GM12892 (cell line): ENCODE measurements at regions not wholly inside any gene's neighbourhood (a gene's known extent, or its start where the extent isn't known, plus 50 kb on each side); places are given as distances from the start of the nearest gene placed in this dataset.

ENCODE experiments used
- POLR2A ChIP-seq: IDR thresholded peaks from 2 replicates; pipeline ENCODE4 v1.6.1; 2011; ENCODE audit warnings: low read depth, low read length, control low read depth
- POLR2AphosphoS5 ChIP-seq: IDR thresholded peaks from 2 replicates; pipeline ENCODE4 v1.6.1; 2011; ENCODE audit warnings: low read depth, low read length, control low read depth

DNA sequence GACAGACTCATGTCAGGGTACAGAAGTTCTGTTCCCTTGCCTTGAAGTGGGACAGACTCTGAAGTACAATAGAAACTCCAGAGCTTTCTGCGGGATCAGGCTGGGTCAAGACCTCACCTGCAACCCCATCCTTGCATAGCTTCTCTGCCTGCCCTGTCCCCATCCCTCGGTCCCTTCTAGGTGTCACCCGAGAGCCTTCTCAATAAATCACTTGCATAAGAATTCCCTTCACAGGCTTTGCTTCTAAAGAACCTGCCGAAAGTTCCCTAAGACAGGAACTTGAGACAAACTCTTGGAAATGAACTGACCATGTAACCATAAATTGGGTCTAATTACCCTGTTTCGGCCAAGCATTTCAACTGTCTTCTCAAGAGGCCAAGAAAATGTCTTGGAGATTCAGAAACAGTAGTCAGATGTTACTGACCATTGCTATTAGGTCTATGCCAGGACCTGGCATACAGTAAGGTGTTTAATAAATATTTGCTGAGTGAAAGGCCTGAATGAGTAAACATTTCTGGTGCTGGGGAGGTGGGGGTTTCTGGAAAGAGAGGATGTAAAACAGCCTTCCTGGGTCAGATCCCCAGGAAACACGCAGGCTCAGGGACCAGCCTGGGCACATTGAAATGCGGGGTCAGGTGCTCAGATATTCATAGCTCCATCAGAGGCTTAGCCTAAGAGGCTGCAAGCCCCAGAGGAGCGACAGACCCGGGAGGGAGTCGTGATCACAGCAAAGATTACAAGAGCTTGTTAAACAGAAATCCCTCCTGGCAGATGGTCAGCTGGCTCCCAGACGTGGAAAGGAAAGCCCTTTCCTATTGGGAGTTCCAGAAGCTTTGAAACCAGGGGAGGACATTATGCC lies 226.2 kb upstream of the LHX5 start:
- TF ChIP-seq POLR2A (no peak), POLR2AphosphoS5 (no peak)
